HG02870 (cell line): ENCODE measurements at regions not wholly inside any gene's neighbourhood (a gene's known extent, or its start where the extent isn't known, plus 50 kb on each side); places are given as distances from the start of the nearest gene placed in this dataset.

Experiments used
- ATAC-seq: cut with Tn5 transposase; IDR thresholded peaks from one replicate; pipeline ENCODE4 v1.9.1; 2021; ENCODE audit warnings: mild to moderate bottlenecking, moderate library complexity; ENCODE audit not compliant: unreplicated experiment

DNA sequence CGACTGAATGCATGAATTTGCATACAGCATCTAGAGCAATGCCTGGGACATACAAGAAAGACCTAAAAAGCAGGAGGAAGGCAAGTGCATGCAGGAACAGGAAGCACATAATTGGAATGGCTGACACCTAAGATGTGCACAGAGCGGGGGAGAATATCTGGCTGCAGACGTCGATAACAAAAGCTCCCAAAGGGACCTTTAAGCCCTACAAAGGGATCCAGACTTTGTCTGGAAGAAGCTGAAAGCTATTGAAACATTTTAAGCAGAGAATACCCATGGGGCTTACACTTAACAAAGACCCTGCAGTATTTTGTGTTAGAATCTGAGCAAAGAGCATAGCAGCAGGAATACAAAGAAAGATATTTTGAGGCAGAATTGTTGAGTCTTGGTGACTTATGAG is 107.4 kb upstream of the CLDN10 start:
- ATAC-seq: no peak

DNA sequence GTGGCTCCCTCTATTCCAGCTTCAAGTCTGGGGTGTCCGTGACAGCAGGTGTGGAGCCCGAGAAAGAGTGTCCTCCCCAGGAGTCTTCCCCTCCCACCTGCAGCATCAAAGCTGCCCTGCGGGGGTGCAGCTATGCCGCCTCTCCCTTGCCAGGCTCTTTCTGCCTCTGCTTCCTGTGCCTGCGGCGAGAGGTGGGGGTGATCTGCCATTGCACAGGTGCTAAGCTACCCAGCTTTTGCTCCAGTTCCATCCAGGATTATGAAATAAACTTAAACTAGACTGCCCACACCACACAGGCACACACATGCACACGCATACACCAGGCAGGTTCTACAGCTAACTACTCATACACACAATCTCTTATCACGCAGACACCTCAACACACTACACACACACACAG is 104.7 kb upstream of the CLDN10 start:
- no peak for ATAC-seq

DNA sequence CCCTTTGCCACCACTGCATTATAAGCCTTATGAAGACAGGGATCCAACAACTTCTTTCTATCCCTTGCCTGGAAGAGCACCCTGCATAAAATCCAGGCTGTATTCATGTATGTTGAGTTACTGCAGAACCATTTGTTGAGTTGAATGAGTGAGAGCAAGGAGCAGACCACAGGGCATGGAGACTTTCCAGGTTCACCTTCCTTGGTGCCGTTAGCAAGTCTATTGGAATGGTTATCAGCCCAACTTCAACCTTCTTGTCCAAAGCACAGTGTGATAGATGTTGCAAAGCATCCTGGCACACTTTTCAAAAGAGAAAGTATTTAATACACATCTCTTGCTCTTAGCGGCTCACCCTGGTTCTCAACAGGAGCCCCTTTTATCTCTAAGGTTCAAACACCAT is 100.9 kb upstream of the CLDN10 start:
- no peak for ATAC-seq

DNA sequence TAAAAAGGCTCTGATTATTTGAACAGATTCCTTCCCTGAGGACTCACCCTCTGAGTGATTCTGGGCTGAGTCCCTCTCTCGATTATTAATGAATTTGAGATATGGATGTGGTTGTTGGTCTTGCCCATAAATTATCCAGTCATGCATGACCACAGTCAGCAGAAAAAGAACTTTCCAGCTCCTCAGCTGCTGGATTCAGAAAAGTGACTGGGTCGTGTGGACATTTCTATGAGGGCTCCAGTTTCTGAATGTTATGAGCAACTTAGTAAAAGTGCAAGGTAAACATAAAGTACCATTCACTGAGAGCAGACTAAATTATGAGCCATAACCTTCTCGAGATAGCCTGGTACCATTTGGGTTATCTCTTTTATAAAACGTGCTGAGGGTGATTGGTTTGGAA is 100.1 kb upstream of the CLDN10 start:
- ATAC-seq: no peak

DNA sequence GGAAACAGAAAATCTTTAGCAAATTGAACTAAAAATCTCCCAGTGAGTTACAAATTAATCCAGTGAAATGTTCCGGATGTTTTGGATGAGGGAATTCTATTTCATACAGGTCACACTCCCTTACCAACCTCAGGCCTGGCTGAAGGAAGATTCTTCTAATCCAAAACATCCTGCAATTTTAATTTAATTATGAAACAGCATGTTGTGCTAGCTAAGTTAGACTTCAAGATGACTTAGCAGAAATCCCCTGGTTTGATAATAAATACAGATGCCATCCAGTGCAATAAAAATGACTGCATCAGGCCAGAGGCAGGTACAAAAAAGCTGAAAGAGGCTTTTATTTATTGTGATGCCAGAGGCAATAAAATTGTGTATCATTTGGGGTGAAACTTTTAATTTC is 96.7 kb upstream of the CLDN10 start:
- ATAC-seq: no peak

DNA sequence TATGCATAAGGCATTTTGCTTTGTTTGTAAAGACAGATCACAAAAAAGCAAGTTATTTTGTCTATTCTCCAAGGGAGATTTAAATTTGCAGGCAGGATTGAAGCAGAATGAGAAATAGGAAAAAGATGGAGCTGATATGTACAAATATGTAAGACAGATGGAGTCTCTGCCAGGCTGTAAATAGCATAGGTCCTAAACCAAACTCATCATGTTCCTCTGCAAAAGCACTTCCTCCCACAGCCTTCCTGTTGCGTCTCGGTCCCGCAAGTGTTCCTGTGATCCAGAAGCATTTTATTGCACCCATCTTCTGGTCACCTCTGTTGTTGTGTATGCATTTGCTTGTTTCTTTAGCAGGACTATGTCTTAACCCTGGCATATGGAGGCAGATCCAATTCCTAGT is 95.7 kb upstream of the CLDN10 start:
- ATAC-seq: no peak

DNA sequence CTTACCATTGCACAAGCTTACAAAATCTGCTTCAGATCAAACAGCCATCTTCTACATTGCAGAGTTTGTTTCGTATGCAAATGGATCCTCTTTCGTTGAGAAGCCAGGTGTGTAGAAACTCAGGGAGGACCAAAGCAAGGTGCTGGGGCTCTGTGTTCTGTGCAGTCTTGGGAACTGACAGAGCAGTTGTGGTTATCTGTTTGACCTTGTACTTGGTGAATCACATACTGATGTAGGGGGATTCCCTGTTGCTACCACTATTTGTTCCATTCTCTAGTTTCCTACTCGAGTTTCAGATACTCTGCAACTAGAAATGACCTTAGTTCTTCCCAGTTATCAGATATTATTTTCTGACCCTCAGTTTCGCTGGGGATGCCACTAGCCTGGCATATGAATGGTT is 95.2 kb upstream of the CLDN10 start:
- peak; percentile 99 for ATAC-seq

DNA sequence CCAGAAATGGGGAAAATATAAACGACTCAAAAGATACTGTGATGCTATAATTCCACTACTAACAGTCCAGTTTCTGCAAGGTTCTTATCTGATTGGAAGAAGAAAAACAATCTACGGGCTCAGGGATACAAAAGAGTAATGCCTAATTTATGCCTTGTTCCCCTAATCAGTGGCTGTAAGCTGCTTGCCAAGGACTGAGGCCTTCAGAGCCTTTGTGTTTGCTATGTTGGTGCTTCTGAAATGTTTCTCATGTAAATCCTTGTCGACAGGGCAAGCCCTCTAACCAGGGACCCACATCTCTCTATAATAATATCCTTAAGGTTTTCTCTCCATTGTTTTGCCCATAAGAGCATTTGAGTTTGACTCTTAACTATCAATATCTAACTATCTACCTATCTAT is 89.7 kb upstream of the CLDN10 start:
- ATAC-seq: no peak

DNA sequence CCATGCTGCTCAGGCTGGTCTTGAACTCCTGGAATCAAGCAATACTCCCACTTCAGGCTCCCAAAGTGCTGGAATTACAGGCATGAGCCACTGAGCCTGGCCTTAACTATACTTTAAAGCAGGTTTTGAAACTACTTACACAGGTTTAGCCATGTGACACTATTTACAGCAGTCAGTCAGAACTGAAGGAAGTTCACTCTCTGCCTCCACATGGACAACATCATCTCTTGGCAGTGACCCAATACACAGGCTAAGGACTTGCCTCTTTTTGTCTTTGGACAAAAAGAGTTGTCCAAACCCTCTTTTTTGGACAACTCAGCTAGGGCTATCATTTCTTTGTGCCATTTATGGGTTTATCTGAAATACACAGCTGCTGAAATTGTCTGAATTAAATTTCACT is 89.0 kb upstream of the CLDN10 start:
- no peak for ATAC-seq

DNA sequence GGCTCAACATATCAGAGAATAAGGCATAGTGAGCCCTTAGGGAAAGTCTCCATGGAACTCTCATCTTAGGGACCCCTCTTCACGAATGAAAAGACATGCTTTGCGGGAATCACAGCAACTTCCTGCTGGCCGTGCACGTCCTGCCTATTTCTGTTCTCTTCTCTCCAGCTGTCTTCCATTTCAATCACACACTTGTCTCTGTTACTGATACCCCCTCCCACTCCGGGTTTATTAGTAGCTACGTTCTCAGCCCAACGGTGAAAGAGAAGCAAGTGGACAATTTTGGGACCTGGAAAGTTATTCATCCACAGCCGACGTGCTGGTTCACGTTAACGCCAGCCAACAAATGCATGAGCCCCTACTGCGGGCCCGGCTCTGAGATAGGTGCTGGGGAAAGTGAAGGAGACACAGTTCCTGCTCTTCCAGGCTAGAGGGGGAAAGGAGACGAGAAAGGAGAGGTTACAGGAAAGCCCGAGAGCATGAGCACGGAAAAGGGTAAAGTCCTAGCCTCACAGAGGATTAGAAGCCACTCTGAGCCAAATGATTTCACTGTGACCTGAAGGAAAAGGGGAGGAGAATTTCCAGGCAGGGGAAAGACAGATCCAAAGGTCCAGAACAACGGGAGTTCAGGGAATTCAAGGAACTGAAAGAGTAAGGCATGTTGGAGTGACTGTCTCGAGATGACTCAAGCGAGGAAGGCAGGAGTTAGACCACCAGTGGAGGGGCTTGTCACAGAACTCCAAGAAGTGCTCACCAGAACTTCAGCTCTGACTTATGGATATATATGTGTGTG is 81.8 kb upstream of the CLDN10 start:
- ATAC-seq: no peak

DNA sequence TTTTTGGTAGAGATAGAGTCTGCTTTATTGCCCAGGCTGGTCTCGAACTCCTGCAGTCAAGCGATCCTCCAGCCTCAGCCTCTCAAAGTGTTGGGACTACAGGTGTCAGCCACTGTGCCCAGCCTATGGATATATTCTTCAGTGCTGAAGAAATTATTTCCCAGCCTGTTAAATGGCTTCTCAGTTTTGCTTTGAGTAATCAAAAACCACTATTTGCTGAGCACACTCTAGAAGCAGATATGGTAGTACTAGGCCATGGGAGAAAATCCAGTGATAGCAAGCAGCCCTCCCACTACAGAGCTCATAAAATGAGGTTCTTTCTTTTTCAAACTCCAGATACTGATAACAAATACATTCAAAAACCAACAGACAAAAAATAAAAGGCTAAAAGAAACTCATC is 80.6 kb upstream of the CLDN10 start:
- ATAC-seq: peak; percentile 64

DNA sequence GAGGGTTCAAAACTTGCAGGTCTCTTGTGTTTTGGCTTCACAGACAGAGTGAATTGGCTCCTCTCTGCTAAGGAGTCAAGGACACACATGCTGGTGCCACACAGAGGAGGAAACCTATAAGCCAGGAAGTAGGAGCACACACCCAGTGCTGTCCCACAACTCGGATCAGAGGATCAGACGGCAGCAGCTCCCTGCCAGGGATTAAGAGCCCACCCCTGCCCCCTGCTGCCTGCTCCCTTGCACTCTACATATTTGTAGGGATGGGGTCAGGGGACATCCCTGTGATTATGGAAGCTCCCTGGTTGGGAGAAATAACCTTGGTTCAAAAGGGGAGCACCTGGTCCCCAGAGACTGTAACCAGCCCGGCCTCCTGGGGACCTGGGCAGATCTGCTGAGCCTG is 77.5 kb upstream of the CLDN10 start:
- no peak for ATAC-seq

DNA sequence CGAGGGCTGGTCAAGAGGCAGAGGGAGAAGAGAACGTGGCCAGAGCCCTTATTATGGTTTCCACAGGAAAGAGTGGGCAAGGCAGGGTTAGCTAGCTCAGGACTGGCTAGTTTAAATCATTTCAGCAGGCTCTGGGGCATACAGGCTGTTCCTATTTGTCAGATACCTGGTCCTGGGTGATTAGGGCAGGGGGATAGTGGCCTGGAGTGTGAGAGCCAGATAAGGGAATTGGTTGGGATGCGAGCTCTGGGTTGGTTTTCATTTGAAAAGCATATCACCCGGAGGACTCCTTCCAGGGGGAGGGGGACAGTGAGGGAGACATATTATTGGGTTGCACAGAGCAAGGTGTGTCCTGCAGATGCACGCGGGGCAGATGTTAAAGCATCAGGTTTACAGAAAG is 75.3 kb upstream of the CLDN10 start:
- ATAC-seq: no peak

DNA sequence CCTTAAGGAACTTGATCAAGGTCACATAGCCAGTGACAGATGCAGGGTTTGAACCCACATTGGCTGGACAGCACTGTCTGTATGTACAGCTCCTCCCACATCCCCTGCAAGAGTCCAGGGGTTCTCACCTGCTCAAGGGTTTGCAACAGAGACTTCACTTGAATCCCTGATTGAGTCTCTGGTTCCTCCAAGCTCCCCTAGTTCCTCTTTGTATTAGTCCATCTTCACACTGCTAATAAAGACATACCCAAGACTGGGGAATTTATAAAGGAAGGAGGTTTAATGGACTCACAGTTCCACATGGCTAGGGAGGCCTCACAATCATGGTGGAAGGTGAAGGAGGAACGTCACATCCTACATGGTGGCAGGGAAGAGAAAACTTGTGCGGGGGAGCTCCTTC is 72.8 kb upstream of the CLDN10 start:
- peak; percentile 18 for ATAC-seq

DNA sequence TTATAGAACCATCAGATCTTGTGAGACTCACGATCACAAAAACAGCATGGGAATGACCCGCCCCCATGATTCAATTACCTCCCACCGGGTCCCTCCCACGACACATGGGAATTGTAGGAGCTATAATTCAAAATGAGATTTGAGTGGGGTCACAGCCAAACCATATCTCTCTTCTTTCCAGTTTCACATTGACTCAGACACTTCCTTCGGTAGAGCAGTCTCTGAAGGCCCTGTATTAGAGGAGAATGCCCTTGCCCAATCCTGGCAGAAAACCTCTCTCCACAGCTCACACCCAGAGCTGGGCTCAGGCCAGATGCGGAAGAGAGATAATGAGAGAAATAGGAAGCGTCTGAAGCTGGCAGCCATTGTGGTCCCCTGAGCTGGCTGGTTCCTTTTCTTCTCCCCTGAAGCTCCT is 72.4 kb upstream of the CLDN10 start:
- peak; percentile 64 for ATAC-seq

DNA sequence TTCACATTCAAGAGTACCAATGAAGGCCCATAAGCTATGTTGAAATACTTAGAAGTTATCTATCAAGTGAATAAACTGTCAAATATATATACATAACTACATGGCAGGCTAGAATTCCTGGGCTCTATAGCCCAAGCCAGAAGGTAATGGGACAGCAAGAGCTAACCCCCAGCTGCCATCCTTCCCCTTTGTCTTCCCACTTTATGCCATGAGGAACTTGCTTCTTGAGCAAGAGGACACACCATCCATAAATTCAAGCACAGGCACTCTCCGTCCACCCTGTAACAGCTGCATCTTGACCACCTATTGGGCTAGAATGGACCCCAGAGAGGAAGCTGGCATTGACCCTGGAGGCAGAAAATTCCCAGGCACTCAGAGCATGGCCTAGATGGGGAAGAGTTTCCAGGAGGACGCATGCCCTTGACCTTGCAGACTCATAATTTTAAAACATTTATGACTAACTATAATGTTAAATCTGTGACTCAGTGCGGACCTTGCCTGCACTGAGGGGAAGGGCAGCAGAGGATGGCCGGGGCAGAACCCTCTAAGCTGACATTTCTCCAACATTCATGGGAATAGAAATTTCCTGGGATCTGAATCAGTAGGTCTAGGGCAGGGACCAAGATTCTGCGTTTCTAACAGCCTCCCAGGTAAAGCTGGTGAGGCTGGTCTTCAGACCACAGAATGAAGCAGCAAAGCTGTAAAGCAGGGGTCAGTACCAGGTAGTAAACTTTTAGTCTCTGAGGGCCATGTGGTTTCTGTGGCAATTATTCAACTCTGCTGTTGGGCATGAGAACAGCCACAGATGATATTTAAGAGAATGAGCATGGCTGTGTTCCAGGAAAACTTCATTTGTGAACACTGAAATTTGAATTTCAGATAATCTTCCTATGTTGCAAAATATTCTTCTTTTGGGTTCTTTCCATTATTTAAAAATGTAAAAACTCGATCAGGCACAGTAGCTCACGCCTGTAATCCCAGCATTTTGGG is 71.4 kb upstream of the CLDN10 start:
- ATAC-seq: no peak

DNA sequence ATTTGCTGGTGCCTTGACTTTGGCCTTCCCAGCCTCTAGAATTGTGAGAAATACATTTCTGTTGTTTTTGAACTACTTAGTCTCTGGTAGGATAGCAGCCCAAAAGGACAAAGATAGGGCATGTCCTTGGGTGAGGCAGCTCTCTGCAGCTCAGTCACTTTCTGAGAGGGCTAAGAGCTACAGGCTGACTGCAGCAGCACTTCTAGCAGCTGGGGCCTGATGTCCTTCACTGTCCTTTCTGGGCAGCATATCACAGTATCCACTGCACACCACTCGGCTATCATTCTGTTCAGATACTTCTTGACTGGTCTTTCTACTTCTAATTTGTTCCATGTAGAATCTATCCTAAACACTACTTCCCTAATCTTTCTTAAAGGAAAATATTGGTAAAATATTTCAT is 68.5 kb upstream of the CLDN10 start:
- no peak for ATAC-seq

DNA sequence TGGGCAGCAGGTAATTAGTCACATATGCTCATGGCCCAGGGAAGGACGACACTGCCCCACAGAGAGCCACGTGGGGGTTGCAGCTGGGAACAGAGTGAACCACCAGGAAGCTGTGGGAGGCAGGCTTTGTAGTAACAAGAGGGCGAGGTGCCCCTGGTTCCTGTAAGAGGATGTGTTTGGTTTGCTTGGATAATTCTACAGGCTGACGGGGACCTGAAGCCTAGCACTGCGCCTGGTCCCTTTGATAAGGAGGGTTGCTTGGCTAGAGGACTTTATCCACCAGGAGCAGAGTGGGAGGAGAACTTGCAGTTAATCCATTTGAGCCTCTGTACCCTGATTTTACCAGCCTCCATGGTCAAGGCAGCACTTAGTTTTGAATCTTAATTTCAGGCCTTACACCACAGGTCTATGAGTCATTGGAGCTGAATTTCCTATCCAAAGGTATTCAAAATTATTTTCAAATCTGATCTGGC is 67.4 kb upstream of the CLDN10 start:
- ATAC-seq: no peak

DNA sequence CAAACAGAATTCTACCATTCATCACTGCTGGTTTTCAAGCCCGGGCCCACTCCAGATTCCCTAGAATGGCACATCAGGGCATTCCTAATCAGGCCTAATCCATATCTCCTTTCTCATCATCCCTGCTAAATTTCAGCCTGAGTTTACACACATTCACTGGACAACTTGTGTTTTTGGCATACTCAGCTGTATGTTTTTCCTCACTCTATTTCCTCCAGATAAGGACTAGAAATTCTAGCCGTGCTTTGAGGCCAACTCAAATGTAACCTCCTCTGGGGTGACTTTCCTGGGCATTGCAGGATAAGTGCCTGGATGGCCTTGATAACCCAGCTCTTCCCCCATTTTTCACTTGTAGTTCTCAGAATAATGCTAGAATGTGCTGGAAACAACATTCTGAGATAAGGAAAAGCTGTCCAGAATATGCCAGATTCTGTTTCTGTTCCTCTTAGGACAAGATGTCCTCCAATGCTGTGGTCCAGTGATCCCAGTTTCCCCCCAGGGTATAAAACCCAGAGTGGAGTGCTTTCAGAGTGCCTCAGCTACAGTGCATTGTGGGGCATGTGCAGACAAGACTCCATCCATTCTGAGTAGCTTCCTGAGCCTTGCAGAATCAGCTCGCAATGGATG is 66.9 kb upstream of the CLDN10 start:
- no peak for ATAC-seq

DNA sequence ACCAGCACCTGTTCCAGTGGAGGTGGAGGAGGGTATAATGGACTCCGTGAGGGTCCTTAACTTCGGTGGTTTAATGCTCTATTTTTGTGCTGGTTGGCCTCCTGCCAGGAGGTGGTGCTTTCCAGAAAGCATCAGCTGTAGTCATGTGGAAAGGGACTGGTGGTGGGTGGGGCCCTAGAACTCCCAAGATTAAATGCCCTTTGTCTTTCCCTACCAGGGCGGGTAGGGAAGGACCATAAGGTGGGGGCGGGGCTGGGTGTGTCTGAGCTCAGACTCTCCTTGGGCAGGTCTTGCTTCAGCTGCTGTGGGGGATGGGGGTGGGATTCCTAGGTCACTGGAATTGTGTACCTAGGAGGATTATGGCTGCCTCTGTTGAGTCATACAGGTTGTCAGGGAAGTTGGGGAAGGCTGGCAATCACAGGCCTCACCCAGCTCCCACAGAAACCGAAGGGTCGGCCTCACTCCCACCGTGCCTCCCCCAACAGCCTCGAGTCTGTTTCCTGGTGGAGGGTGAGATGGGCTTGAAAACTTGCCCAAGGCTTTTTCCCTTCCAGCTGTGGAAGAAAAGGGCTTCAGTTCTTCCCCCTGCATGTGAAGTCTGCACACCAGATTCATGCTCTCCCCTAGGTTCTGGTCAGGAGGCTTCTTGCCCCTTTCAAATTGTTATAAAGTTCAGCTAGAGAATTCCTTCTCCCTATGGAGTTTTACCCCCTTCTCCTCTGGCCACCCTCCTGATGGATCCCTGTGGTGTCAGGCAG is 60.3 kb upstream of the CLDN10 start:
- no peak for ATAC-seq
